AG08395 (cell line): ENCODE measurements at regions not wholly inside any gene's neighbourhood (a gene's known extent, or its start where the extent isn't known, plus 50 kb on each side); places are given as distances from the start of the nearest gene placed in this dataset.

Experiments used
- DNase-seq: peaks from one replicate; pipeline ENCODE4 v3.0.0; 2012; ENCODE audit warnings: mixed read lengths, low spot score

DNA sequence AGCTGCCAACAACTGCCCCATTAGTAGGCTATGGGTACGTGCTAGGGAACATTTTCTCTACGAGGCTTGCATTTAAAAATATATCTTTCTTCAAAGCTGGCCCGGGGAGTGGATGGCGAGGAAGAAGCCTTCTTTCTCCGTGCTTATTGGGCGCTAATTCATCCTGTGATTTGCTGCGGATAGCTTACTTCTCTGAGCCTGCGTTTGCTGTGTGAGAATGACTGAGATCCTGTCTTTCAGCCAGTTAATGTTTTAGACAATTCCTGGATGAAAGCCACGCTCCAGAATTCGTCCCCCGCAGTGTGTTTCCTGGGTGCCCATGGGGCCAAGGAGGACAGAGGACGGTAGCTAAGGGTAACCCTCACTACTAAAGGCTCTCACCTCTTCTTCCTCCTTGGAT lies 57.8 kb upstream of the TARBP1 start:
- no peak for DNase-seq

DNA sequence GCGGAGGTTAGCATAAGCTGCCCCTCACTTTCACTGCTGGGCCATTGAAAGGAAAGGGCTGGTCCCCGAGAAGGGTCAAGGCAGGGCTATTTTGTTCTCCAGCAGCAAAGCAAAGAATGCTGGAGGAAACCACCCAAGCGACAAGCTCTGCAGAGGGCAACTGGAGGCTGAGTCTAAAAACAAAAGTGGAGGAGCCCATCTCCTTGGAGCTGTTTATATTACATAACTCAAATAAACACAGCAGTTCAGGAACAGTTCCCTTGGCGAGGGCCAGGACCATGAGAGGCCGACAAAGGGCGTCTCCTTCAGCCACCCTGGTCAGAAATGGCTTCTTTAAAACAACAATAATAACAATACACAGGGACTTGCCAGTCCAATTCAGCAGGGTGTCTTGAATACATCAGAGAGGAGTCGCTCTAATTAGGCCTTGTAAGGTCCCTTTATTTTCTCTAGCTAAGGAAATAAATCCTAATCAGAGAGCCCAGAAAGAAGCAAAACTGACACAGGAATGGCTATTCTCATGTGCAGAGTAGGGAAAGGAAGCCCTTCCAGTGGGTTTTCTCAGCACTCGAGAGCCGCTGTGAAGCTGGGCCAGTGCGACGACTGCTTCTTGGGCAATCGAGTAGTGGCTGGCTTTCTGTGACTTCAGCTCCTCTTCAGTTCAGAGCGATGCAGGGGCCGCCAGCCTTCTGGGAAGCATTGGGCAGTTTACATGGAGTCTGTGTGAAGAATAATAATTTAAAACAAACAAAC lies 57.0 kb upstream of the TARBP1 start:
- DNase-seq, result peak; percentile 70

DNA sequence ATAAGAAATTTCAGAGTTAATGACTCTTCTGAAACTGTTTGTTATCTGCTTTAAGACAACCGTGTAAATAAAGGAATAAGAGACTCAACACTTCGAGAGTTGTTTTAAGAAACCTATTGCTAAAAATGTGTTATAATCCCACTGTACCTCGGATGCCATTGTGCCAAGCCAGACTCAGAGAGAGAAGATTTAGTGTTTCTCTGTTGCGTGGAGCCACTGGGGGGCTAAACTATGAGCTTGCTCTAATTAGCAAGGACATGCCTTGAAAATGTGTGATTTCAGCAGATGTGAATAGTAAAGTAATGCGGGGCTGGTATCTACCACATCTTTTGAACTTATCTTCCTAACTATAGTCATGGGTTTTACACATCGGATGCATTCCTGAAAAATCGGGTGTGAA lies 56.2 kb upstream of the TARBP1 start:
- DNase-seq, result no peak

DNA sequence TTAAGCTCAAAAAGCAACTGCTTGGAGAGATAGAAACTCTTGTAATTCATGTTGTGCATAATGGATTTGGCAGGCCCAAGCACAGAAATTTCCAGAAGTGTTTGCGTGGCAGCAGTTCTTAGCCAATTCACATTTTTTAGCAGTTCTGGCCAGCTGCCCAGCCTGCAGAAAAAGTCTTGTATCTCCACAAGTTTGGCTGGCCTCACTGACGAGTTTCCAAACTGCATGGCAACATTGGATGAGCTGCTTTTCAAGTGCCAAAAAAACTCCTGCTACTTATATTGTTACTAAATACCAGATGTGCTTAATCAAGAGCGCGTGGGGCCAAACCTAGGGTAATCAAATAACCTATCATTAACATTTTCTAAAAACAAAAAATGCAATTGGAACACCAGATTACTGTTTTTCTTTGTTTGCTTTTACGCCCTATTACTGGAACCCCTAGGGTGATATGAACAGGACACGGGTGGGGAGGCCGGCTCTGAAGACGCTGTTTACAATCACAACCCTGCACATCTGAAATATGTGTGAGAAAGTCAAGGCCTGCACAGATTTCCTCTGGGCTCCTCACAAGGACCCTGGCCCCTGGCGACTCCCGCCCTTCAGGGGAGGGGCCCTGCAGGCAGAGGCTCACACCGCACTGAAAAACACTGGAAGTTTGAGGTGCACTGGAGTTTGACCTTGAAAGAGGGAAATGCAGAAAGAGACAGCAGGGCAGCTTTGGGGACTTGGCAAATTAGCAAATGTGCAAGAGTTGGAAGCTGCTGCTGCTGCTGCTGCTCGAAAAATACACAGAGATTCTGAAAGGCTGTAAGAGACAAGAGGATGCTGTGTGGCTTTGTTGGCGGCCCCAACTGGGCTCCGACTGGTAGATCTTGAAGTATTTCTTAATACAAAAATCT lies 55.2 kb upstream of the TARBP1 start:
- DNase-seq, result peak; percentile 79

DNA sequence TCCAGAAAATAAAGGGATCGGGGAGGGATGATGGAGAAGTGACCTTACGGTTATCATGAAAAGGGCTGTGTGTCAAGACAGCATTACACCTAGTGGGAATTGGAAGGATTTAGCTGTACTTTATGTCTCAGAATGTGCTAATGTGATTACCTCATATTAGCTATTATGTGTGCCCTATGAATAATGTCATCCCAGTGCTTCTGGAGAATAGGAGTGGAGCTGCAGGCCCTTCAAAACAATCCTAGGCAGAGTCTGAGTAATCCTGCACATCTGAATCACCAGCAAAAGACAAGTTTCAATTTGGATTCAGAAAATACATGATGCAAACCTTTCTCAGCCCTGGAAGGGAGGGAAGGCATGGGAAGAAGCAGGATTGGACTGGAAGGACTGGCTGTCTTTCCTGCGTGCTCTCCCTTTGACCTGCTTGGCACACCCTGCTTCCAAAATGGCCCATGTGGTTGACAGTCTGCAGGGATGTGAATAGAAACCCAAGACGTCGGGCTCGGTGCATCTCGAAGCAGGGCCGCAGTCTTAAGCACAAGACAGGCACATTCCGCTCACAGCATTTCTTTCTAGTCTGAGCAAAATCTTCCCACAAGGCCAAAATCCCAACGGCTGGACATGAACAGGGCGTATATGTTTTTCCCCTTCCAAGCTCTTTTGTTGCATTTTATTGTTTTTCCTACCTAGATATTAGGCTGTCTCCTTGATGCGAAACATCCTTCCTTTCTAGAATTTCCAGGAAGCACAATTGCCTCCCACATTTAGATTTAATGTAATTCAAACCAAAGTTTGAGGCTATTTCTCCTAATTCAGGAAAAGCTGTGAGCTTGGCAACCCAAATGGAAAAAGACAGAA lies 54.3 kb upstream of the TARBP1 start:
- peak; percentile 80 for DNase-seq

DNA sequence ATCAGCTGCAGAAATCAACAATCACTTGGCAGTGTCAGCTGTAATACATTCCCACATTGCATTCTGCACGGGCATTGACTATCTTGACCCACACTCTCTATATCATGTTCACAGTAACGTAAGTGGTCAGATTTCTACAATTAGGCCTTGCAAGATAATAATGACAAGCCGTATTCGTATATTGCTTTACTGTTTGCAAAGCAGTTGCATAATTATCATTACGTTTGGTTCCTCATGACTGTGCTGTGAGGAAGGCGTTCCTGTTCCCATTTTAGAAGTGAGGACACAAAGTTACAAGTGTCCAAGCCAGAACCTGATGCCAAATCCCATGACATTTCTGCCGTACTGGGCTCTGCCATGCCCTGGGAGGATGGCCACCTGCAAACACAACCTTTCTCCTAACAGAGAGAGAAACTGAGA lies 53.5 kb upstream of the TARBP1 start:
- DNase-seq, result no peak

DNA sequence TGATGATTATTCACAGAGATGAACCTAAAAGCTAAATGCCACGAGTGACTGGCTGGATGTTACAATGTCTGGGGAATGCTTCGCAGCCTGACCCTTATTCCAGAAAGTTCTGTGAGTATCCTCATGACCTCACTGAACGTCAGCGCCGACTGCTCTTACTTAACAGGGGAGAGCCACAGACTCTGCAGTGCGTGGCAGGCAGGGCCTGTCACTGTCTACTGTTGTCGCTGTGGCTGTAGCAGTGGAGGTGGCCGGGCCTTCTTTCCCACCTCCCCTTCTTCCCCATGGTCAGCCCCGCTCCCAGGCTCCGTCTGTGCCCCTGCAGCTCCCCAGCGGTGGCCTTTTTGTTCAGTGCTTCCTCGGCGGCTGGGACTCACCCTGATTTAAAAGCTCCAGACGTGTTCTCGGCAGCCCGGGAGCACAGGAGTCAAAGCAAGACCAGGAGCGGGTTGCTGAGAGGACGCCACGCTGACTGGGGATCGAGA lies 52.2 kb upstream of the TARBP1 start:
- peak; percentile 56 for DNase-seq

DNA sequence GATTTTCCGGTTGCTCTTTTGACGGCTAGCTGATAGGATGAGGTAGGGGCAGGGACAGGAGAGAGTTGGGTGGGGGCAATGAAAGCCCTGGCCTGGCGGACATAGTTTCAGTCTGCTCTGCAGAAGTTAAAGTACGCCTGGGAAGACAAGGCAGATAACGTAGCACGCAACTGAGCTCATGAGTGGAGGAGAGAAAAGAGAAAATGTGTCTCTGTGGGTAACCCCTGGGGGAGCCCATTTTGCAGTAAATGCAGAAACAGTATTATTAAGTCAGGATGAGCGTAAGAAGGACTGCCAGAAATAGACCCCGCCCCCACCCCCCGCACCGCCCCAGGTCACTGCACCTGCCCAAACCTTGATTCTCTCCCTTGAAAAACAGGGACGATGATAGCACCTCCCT lies 51.7 kb upstream of the TARBP1 start:
- no peak for DNase-seq

DNA sequence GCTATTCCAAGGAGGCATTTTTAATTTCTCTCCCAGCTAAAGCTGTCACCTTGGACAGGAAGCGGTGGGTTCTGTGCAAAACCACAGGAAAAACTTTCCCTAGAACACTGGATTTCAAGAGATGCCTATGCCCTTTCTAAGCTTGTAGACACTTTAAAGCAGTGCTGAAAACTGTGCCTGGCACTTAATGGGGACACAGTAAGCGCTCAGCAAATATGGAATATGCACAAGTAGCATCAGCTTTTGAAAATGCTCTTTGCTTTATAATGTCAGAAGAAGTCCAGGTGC lies 50.9 kb upstream of the TARBP1 start:
- no peak for DNase-seq

DNA sequence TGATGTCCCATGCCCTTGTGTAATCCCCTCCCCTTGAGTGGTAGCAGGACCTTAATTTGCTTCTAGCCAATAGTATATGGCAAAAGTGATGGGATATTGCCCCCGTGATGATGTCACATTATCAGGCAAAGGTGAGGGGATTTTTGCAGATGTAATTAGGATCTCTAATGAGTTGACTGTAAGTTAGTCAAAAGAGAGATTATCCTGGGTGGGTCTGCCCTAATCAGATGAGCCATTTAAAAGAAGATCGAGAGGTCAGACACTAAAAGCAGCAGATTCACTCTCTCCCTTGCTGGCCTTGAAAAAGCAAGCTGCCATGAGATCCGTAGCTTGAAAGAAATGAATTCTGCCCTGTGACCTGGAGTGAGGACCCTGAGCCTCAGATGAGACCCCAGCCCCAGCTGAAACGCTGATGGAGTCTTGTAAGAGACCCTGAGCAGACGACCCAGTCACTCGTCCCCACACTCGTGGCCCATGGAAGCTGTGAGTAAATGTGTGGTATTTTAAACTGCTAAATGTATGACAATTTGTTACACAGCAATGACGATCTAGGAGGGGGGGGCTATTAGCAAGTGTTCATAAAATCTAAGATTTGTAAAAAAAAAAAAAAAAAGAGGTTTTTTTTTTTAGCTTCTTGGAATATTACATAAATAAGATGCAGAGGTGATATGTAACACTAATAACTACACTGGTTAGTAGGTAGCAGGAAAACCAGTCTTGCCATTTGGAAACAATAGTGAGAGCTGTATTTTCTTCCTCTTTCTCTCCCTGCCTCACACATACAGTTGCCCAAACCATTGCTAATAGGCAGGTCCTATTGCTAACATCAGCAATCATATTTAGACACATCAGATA lies 50.3 kb upstream of the TARBP1 start:
- no peak for DNase-seq
